SH-SY5Y (cell line): ENCODE measurements at regions not wholly inside any gene's neighbourhood (a gene's known extent, or its start where the extent isn't known, plus 50 kb on each side); places are given as distances from the start of the nearest gene placed in this dataset.

Experiments used
- GATA2 ChIP-seq: IDR thresholded peaks from 2 replicates; pipeline ENCODE4 v1.6.1; 2011; ENCODE audit warnings: mild to moderate bottlenecking, low read depth, low read length
- GATA3 ChIP-seq: IDR thresholded peaks from 2 replicates; pipeline ENCODE4 v1.6.1; 2011; ENCODE audit warnings: low read depth, mild to moderate bottlenecking, low read length, moderate library complexity

DNA sequence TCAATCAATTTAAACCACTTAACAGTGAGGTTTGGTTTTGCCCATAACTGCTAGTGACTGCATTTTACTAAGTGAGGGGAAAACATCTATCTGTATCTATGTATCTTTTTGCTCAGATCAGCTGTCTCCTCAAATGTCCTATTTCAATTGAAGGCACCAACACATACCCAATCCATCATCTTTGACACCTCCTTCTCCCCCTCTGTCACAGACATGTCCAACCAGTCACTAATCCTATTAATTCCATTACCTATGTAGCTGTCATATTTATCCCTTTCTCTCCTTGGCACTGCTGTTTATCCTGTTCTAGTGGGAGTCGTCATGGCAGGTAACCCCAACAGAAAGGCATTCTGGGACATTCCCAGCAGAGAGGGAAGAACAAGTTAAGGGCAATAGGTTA, 975.2 kb upstream of the AUTS2 start:
- TF ChIP-seq GATA2: no peak
- no peak for TF ChIP-seq GATA3
